KBM-7 (cell line): ENCODE measurements at regions not wholly inside any gene's neighbourhood (a gene's known extent, or its start where the extent isn't known, plus 50 kb on each side); places are given as distances from the start of the nearest gene placed in this dataset.
"Not testable (repeated sequence)": the region's sequence is repeated elsewhere in the genome, so short reads cannot be mapped to it uniquely, and the experiment has no call there.

Source experiments
- DNase-seq: peaks from one replicate; pipeline ENCODE4 v3.0.0-alpha.2; 2015
- in situ Hi-C: fragments of 300-500 bp; cut with MboI; formaldehyde crosslinking; loops from 2 replicates; pipeline ENCODE4 v1.14.3; 2020; ENCODE audit warnings: low sequenced_read_pairs, low pct_unique_long_range_greater_than_20kb, mixed read lengths

- in situ Hi-C loops, result no loop called here
- no peak for DNase-seq
These were observed 197.5 kb downstream of the ALDH8A1 start for GRCh38 chr6:134752445-134752844.

- in situ Hi-C loops, result no loop called here
- DNase-seq, result no peak
These were observed 199.2 kb downstream of the ALDH8A1 start for GRCh38 chr6:134750669-134751068.

- in situ Hi-C loops, result no loop called here
- DNase-seq, result no peak
These were observed 201.4 kb downstream of the ALDH8A1 start for GRCh38 chr6:134748484-134748883.

GRCh38 chr6:134747197-134747596 is 202.7 kb downstream of the ALDH8A1 start:
- DNase-seq, in situ Hi-C loops: not testable (repeated sequence)

GRCh38 chr6:134746140-134746539 is 203.8 kb downstream of the ALDH8A1 start:
- in situ Hi-C loops, result no loop called here
- no peak for DNase-seq

- in situ Hi-C loops, result not testable (repeated sequence)
These were observed 204.7 kb downstream of the ALDH8A1 start for GRCh38 chr6:134745192-134745591.

GRCh38 chr6:134744301-134744700 is 205.6 kb downstream of the ALDH8A1 start:
- DNase-seq, result no peak
- in situ Hi-C loops, result no loop called here

More at GRCh38 chr6:134745192-134745591, 204.7 kb downstream of the ALDH8A1 start:
- DNase-seq, result not testable (repeated sequence)

- no peak for DNase-seq
- in situ Hi-C loops, result no loop called here
These were observed 208.7 kb downstream of the ALDH8A1 start for GRCh38 chr6:134741200-134741536.

GRCh38 chr6:134740473-134741199 is 209.3 kb downstream of the ALDH8A1 start:
- in situ Hi-C loops, result no loop called here
- no peak for DNase-seq

GRCh38 chr6:134740027-134740373 is 209.9 kb downstream of the ALDH8A1 start:
- in situ Hi-C loops, result no loop called here
- no peak for DNase-seq

- no peak for DNase-seq
- in situ Hi-C loops, result no loop called here
These were observed 210.4 kb downstream of the ALDH8A1 start for GRCh38 chr6:134739299-134740026.

- no peak for DNase-seq
- in situ Hi-C loops, result no loop called here
These were observed 211.6 kb downstream of the ALDH8A1 start for GRCh38 chr6:134738211-134738885.

GRCh38 chr6:134735461-134735860 is 214.4 kb downstream of the ALDH8A1 start:
- in situ Hi-C loops, result no loop called here

GRCh38 chr6:134734312-134734869 is 215.5 kb downstream of the ALDH8A1 start:
- DNase-seq, result no peak
- in situ Hi-C loops, result no loop called here

More at GRCh38 chr6:134735461-134735860, 214.4 kb downstream of the ALDH8A1 start:
- DNase-seq, result no peak

GRCh38 chr6:134733801-134734200 is 216.1 kb downstream of the ALDH8A1 start:
- in situ Hi-C loops, result no loop called here
- no peak for DNase-seq

GRCh38 chr6:134732763-134733162 is 217.1 kb downstream of the ALDH8A1 start:
- no peak for DNase-seq
- in situ Hi-C loops, result no loop called here

- in situ Hi-C loops, result no loop called here
- DNase-seq, result no peak
These were observed 218.3 kb downstream of the ALDH8A1 start for GRCh38 chr6:134731615-134732014.

- in situ Hi-C loops, result no loop called here
These were observed 219.9 kb downstream of the ALDH8A1 start for GRCh38 chr6:134730013-134730412.

GRCh38 chr6:134729561-134729960 is 220.3 kb downstream of the ALDH8A1 start:
- DNase-seq, result no peak
- in situ Hi-C loops, result no loop called here

More at GRCh38 chr6:134730013-134730412, 219.9 kb downstream of the ALDH8A1 start:
- DNase-seq, result no peak

- DNase-seq, result no peak
- in situ Hi-C loops, result no loop called here
These were observed 222.8 kb downstream of the ALDH8A1 start for GRCh38 chr6:134727081-134727480.
